ENCODE measurements at regions not wholly inside any gene's neighbourhood (a gene's known extent, or its start where the extent isn't known, plus 50 kb on each side); places are given as distances from the start of the nearest gene placed in this dataset.

- no peak for TF ChIP-seq CTCF (IDR thresholded peaks at IDR 0.05)
- no peaks in the 10 kb centered on the region for H3K36me3 Mint-ChIP-seq (ENCODE audit: unreplicated experiment)
- H3K9me3 Mint-ChIP-seq (ENCODE audit: unreplicated experiment) = no peaks in the 10 kb centered on the region
- DNase-seq (ENCODE audit: extremely low spot score, unreplicated experiment) = peak; percentile 78
- H3K4me3 Mint-ChIP-seq (ENCODE audit: unreplicated experiment) = no peak overlapping the region
- H3K27me3 Mint-ChIP-seq (ENCODE audit: unreplicated experiment) = no peaks in the 10 kb centered on the region
- no peaks in the 10 kb centered on the region for H3K4me1 Mint-ChIP-seq (ENCODE audit: unreplicated experiment)
- no peak overlapping the region for H3K27ac Mint-ChIP-seq (ENCODE audit: unreplicated experiment)
These were observed 73.2 kb downstream of the MRPL36 start for GRCh38 chr5:1726469-1726865.

GRCh38 chr5:1725641-1726468 lies 73.8 kb downstream of the MRPL36 start:
- H3K4me3 Mint-ChIP-seq (ENCODE audit: unreplicated experiment) = no peak overlapping the region
- H3K27me3 Mint-ChIP-seq (ENCODE audit: unreplicated experiment) = no peaks in the 10 kb centered on the region
- peak; percentile 79 for DNase-seq (ENCODE audit: extremely low spot score, unreplicated experiment)
- no peak for TF ChIP-seq CTCF (IDR thresholded peaks at IDR 0.05)
- no peak overlapping the region for H3K27ac Mint-ChIP-seq (ENCODE audit: unreplicated experiment)
- no peaks in the 10 kb centered on the region for H3K36me3 Mint-ChIP-seq (ENCODE audit: unreplicated experiment)
- no peaks in the 10 kb centered on the region for H3K4me1 Mint-ChIP-seq (ENCODE audit: unreplicated experiment)
- no peaks in the 10 kb centered on the region for H3K9me3 Mint-ChIP-seq (ENCODE audit: unreplicated experiment)

GRCh38 chr5:1724822-1725602 lies 74.6 kb downstream of the MRPL36 start:
- Mint-ChIP-seq H3K9me3 (ENCODE audit: unreplicated experiment) (no peaks in the 10 kb centered on the region), H3K4me3 (ENCODE audit: unreplicated experiment) (no peak overlapping the region), H3K4me1 (ENCODE audit: unreplicated experiment) (no peaks in the 10 kb centered on the region), H3K27ac (ENCODE audit: unreplicated experiment) (no peak overlapping the region), H3K36me3 (ENCODE audit: unreplicated experiment) (no peaks in the 10 kb centered on the region), H3K27me3 (ENCODE audit: unreplicated experiment) (no peaks in the 10 kb centered on the region)
- TF ChIP-seq CTCF (IDR thresholded peaks at IDR 0.05) = no peak
- peak; percentile 83 for DNase-seq (ENCODE audit: extremely low spot score, unreplicated experiment)

- H3K27me3 Mint-ChIP-seq (ENCODE audit: unreplicated experiment) = no peaks in the 10 kb centered on the region
- no peak overlapping the region for H3K27ac Mint-ChIP-seq (ENCODE audit: unreplicated experiment)
- no peak overlapping the region for H3K4me3 Mint-ChIP-seq (ENCODE audit: unreplicated experiment)
- no peaks in the 10 kb centered on the region for H3K36me3 Mint-ChIP-seq (ENCODE audit: unreplicated experiment)
- H3K9me3 Mint-ChIP-seq (ENCODE audit: unreplicated experiment) = peaks cover 8% of the 10 kb centered on the region
- no peaks in the 10 kb centered on the region for H3K4me1 Mint-ChIP-seq (ENCODE audit: unreplicated experiment)
- no peak for TF ChIP-seq CTCF (IDR thresholded peaks at IDR 0.05)
- peak; percentile 66 for DNase-seq (ENCODE audit: extremely low spot score, unreplicated experiment)
These were observed 75.4 kb downstream of the MRPL36 start for GRCh38 chr5:1723957-1724821.
